Erythroblast (primary cell): ENCODE measurements at regions not wholly inside any gene's neighbourhood (a gene's known extent, or its start where the extent isn't known, plus 50 kb on each side); places are given as distances from the start of the nearest gene placed in this dataset.

Source experiments
- GATA1 ChIP-seq: IDR thresholded peaks from 2 replicates; pipeline ENCODE4 v1.6.1; 2011; ENCODE audit warnings: low read depth, mild to moderate bottlenecking, control low read depth, low read length, moderate library complexity
- POLR2A ChIP-seq: IDR thresholded peaks from 2 replicates; pipeline ENCODE4 v1.6.1; 2011; ENCODE audit warnings: mild to moderate bottlenecking, low read length

DNA sequence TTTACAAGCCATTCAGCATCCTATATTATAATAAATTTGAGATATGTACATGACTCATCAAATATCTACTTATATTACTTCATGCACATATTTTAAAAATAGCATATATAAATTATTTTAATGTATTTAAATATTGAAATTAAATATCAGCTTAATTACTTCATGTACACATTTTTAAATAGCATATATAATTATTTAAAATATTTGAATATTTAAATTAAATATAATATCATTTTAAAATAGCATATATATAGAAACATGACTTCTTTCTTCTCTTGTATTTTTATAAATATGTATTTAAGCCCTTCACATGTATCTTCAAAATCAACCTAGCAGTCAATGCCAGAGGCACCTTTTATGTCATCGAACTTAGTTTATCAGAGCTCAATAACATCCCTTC is 298.8 kb upstream of the DSEL start:
- TF ChIP-seq POLR2A (no peak), GATA1 (no peak)
